ENCODE measurements at regions not wholly inside any gene's neighbourhood (a gene's known extent, or its start where the extent isn't known, plus 50 kb on each side); places are given as distances from the start of the nearest gene placed in this dataset.
"Not testable (repeated sequence)": the region's sequence is repeated elsewhere in the genome, so short reads cannot be mapped to it uniquely, and the experiment has no call there.

GRCh38 chr6:68233623-68234022, 401.5 kb upstream of the ADGRB3 start:
- DNase-seq: no peak

- no peak for DNase-seq
These were observed 405.5 kb upstream of the ADGRB3 start for GRCh38 chr6:68229566-68229965.

GRCh38 chr6:68226460-68226859, 408.6 kb upstream of the ADGRB3 start:
- peak; percentile 34 for DNase-seq

- DNase-seq: no peak
These were observed 409.4 kb upstream of the ADGRB3 start for GRCh38 chr6:68225729-68226128.

- no peak for DNase-seq
These were observed 423.8 kb upstream of the ADGRB3 start for GRCh38 chr6:68211242-68211795.

GRCh38 chr6:68207612-68208011, 427.5 kb upstream of the ADGRB3 start:
- not testable (repeated sequence) for DNase-seq

GRCh38 chr6:68200929-68201328, 434.2 kb upstream of the ADGRB3 start:
- DNase-seq: no peak

GRCh38 chr6:68197356-68197755, 437.7 kb upstream of the ADGRB3 start:
- no peak for DNase-seq

- DNase-seq: no peak
These were observed 438.4 kb upstream of the ADGRB3 start for GRCh38 chr6:68196645-68197044.

GRCh38 chr6:68195753-68196152, 439.3 kb upstream of the ADGRB3 start:
- not testable (repeated sequence) for DNase-seq

GRCh38 chr6:68194846-68195478, 440.1 kb upstream of the ADGRB3 start:
- no peak for DNase-seq

GRCh38 chr6:68192988-68193387, 442.1 kb upstream of the ADGRB3 start:
- no peak for DNase-seq

- no peak for DNase-seq
These were observed 445.8 kb upstream of the ADGRB3 start for GRCh38 chr6:68189217-68189815.

GRCh38 chr6:68186870-68187269, 448.2 kb upstream of the ADGRB3 start:
- no peak for DNase-seq

GRCh38 chr6:68182386-68182785, 452.7 kb upstream of the ADGRB3 start:
- DNase-seq: peak; percentile 66

- DNase-seq: not testable (repeated sequence)
These were observed 454.1 kb upstream of the ADGRB3 start for GRCh38 chr6:68181027-68181426.

- DNase-seq: no peak
These were observed 461.5 kb upstream of the ADGRB3 start for GRCh38 chr6:68173616-68174015.

GRCh38 chr6:68169922-68170321, 465.2 kb upstream of the ADGRB3 start:
- no peak for DNase-seq

- DNase-seq: no peak
These were observed 467.5 kb upstream of the ADGRB3 start for GRCh38 chr6:68167604-68168003.

- DNase-seq: not testable (repeated sequence)
These were observed 474.3 kb upstream of the ADGRB3 start for GRCh38 chr6:68160812-68161211.

GRCh38 chr6:68160348-68160747, 474.7 kb upstream of the ADGRB3 start:
- no peak for DNase-seq

GRCh38 chr6:68159433-68159832, 475.6 kb upstream of the ADGRB3 start:
- no peak for DNase-seq

GRCh38 chr6:68158256-68158655, 476.8 kb upstream of the ADGRB3 start:
- DNase-seq: no peak

- no peak for DNase-seq
These were observed 490.4 kb upstream of the ADGRB3 start for GRCh38 chr6:68144667-68145066.

GRCh38 chr6:68141190-68141589, 493.9 kb upstream of the ADGRB3 start:
- DNase-seq: no peak

All from eye (tissue), 1 donor.